NCI-H774 (cell line): ENCODE measurements at regions not wholly inside any gene's neighbourhood (a gene's known extent, or its start where the extent isn't known, plus 50 kb on each side); places are given as distances from the start of the nearest gene placed in this dataset.
"Not testable (repeated sequence)": the region's sequence is repeated elsewhere in the genome, so short reads cannot be mapped to it uniquely, and the experiment has no call there.

Experiments used
- DNase-seq: peaks from one replicate; lab custom pipeline; 2025; lab: John Stamatoyannopoulos, UW

DNA sequence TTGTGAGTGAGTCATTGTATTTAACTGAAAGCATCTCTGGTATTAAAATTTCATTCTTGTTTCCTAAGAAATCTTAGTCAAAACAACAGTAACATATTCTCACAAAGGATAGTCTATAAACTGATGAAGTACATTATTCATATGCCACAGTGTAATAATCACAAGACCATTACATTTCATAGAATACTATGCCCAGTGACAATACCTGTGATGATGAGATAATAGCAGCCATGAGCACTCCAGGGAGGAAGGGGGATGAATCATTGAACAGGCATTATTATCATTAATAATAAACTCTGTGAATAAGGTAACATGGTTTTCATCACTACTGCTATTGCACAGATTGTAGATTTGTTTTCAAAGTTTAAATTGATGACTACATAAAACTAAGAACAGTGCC is 667.9 kb downstream of the EPM2A start:
- DNase-seq: no peak

DNA sequence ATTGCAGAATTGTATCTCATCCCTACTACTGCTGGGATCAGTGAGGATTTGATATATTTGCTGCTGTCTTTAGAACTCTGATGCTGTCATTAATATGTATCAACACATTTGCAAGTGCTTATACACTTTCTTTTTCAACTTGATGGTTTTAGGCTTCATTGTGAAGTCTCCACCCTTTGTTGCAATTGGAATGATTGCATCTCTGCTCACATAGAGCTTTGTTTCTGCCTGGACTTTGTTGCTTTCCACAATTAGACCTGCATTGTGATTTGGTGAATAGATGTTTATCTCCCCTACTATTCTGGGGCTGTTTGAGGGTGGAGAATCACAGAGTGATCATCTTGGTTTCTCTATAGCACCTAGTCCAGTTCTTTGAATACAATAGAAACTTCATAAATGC is 666.7 kb downstream of the EPM2A start:
- no peak for DNase-seq

DNA sequence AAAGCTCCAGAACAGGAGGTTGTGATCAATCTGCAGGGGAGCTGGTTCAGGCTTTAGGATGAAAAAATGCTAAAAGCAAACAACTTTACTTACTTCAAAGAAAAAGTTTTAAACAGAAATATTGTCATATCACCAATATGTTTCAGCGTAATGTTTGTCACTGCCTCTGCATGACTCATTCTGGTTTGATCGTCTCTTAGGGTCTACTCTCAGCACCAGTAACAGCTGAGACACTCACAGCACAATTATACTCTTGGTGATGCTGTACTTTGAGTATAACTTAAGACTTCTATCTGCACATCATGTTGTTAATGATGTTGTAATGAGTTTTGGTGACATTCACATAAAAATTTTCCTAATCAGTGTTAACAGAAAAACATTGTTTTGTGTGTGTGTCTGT is 665.4 kb downstream of the EPM2A start:
- DNase-seq: no peak

GRCh38 chr6:145070791-145071190 is 664.5 kb downstream of the EPM2A start:
- no peak for DNase-seq

DNA sequence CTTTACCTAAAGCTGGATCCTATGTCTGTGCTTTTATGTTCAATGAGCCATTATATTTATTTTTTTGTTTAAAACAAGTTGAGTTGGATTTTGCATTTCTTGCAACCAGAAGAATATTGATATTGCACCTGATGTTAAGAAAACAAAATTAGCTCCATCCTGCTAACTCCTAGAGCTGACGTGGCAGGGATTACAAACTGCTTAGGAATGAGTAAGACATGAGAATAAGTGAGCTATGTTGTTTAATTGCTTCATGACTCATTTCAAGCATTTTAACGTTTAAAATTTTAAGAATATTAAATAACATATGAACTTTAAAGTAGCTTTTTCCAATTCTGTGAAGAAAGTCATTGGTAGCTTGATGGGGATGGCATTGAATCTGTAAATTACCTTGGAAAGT is 663.5 kb downstream of the EPM2A start:
- no peak for DNase-seq

DNA sequence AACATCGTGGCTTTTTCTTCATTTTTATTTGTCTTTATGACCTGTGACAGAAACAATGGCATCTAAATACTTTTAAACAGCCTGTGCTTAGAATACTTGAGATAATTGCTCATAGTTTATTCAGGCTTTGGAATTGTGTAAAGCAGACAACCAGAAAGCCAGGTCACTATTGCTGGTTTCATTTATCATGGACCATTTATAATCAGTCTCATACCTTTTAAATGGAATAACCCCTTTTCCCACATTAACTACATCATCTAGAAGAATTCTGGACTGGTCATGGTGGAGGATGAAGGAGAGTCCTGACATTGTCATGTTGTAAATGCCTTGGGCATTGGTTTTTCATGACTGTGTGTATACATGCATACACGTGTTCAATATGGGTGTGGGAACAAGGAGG is 661.5 kb downstream of the EPM2A start:
- DNase-seq: no peak

- DNase-seq: no peak
These were observed 660.5 kb downstream of the EPM2A start for GRCh38 chr6:145074805-145075204.

DNA sequence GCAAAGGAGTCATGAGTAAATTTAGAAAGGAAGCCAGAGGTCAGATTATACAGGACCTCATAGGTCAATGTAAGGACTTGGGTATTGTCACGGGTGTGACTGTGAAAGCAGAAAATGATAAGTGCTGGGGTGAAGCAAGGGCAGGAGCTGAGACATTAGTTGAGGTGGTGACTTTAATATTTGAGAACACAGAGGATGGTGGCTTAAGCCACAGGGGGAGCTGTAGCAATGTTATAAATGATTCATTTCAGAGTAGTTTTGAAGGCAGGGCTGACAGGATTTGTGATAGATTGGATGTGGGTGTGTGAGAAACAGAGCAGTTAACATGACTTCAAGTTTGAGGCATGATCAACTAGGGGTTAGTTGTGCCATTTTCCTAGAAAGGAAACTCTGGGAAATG is 659.9 kb downstream of the EPM2A start:
- DNase-seq: no peak

GRCh38 chr6:145076115-145076841 is 659.0 kb downstream of the EPM2A start:
- DNase-seq: no peak

DNA sequence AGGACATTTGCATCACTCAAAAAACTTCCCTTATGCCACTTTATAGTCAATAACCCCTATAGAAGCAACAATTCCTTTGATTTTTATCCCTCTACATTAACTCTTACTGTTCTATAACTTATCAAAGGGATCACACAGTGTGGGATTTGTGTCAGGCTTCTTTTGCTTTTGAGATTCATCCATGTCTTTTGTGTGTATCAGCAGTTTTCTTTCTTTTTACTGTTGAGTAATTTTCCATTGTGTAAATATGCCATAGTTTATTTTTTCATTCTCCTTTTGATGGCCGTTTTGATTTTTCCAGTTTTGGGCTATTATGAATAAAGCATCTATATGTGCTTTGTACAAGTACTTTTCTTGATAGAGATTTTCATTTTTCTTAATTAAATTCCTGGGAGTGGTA is 657.9 kb downstream of the EPM2A start:
- no peak for DNase-seq

DNA sequence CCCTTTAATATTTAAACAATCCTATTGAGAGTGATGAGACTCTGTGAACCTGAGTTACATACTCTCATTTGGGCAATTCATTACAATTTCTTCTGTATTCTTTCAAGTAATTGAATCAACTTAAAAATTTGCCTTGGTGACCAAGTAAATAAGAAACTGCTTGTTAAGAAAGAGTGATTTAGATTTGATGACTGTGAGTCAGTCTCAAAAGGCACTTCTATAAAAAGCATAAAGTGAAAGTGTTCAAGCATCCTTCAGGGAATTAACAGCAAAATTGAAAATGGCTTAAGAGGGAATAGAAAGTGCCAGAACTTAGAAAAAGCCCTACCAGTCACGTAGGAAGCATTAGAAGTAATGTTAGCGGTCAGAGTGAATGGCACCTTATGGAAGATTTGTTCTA is 654.7 kb downstream of the EPM2A start:
- no peak for DNase-seq

- DNase-seq: no peak
These were observed 653.6 kb downstream of the EPM2A start for GRCh38 chr6:145081677-145082076.

GRCh38 chr6:145082359-145082758 is 653.0 kb downstream of the EPM2A start:
- DNase-seq: no peak

- DNase-seq: no peak
These were observed 649.1 kb downstream of the EPM2A start for GRCh38 chr6:145086197-145086596.

DNA sequence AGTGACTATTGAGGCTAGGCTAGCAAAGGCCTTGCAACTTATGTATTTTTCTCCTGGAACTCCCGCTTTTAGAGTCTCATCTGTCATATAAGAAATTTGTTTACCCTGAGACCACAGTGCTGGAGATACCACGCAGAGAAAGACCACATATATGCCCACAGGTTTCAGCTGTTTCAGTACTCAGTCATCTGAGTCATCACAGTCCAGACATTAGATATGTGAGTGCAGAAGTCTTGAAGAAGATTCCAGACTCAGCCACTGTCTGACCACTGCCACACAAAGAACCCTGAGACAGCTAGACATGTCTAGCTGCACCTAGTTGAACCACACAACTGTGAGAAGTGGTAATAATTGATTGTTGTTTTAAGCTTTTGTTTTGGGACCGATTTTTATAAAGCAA is 648.3 kb downstream of the EPM2A start:
- no peak for DNase-seq

- no peak for DNase-seq
These were observed 644.3 kb downstream of the EPM2A start for GRCh38 chr6:145090801-145091585.

DNA sequence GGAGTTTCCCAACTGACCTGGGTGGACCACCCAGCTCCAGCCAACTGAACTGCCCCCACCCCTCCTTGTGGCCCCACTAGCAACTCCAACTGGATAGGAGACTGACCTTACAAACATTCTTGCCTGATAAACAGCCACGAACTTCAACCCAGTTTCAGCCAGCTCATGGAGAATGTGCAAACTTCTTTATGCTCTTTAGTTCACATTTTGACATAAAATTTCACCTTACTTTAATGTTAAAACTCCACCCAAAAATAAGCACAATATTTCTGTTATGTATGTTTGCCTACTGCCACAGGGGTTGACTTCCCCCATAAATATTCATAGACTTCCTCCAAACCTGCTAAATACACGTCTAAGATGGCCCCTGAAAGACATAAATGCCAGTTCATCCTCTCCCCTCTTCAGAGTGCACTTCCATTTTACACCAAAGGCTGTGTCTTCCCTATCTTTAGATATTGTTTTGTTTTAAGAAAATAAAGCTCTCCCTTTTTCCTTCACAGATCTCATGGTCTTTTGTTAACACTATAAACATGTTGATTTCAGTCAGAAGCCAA is 643.7 kb downstream of the EPM2A start:
- DNase-seq: no peak

DNA sequence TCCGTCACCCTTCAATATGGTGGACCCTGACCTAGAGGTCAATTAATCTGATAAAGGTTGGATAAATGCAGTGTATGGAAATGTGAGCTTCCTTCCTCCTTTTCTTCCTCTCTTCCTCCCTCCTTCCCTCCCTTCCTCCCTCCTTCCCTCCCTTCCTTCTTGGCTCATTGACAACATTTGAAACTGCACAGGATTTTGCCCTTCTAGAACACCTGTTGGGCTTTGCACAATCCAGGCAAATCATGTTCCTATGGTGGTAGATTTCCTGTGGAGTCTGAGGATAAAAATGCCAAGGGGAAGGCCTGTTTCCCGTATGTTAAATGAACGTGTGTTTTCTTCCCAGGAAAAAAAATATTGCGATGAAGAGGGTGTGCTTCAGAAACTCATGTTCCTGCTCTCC is 642.8 kb downstream of the EPM2A start:
- no peak for DNase-seq

GRCh38 chr6:145093226-145093625 is 642.1 kb downstream of the EPM2A start:
- no peak for DNase-seq

DNA sequence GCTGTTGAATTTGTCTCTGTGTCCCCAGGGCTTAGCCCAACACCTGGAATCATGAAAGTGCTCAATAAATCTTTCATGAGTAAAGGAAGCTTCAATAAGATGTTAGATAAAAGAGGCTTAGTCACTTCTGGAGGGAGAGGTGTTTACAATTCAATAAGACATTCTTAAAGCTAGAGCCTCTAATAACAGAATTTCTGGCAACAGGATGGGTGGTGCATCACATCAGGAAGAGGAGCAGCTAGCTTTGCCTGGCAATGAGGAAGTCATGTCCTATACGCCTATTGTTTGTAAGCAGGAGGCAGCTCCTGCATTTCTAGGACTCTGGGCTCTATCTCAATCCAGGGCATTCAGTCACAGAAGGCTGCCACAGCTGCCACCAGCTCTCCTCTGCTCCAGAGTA is 638.5 kb downstream of the EPM2A start:
- DNase-seq: no peak

DNA sequence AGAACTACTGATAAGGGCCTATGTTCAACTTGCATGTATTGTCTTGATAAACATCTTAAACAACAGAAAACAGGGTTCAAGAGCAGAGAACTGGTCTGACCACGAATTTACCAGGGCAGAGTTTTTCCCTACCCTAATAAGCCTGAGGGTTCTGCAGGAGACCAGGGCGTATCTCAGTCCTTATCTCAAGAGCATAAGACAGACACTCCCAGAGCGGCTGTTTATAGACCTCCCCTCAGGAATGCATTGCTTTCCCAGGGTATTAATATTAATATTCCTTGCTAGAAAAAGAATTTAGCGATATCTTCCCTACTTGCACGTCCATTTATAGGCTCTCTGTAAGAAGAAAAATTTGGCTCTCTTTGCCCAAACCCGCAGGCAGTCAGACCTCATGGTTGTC is 637.2 kb downstream of the EPM2A start:
- not testable (repeated sequence) for DNase-seq

DNA sequence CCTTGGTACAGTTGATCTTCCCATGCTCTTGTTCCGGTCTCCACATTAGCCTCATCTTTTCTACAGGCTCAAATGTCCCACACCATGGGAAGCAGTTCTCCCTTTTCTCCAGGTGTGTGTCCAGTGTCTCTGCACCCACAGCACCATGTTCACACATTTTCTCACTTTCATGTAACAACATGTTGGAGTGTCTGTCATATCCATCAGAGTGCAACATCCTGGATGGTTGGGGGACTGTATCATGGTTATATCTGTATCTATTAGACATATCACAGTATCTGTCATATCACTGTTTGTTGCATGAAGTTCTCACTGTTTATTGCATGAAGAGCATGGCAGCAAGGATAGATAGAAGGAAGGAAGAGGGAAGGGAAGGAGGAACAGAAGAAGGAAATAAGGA is 635.6 kb downstream of the EPM2A start:
- DNase-seq: no peak

DNA sequence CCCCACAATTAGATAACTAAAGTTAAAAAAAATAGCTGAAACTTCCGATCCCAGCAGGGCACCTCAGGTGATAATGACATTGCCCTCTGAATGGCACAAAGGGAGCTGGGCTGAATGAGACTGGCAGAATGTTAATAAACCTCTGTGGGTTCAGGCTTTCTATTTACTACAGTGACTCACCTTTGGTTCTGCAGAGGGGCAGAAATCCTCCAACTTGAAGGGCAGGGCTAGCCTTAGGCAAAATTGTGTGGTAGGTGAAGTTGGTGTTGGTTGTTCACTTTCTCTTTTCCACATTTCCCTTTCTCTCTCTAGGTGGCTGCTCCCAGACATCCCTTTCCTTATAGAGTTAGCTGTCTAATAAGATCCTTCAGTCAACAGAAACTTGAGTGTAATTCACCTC is 625.2 kb downstream of the EPM2A start:
- DNase-seq: no peak
